ENCODE measurements at regions not wholly inside any gene's neighbourhood (a gene's known extent, or its start where the extent isn't known, plus 50 kb on each side); places are given as distances from the start of the nearest gene placed in this dataset.

DNA sequence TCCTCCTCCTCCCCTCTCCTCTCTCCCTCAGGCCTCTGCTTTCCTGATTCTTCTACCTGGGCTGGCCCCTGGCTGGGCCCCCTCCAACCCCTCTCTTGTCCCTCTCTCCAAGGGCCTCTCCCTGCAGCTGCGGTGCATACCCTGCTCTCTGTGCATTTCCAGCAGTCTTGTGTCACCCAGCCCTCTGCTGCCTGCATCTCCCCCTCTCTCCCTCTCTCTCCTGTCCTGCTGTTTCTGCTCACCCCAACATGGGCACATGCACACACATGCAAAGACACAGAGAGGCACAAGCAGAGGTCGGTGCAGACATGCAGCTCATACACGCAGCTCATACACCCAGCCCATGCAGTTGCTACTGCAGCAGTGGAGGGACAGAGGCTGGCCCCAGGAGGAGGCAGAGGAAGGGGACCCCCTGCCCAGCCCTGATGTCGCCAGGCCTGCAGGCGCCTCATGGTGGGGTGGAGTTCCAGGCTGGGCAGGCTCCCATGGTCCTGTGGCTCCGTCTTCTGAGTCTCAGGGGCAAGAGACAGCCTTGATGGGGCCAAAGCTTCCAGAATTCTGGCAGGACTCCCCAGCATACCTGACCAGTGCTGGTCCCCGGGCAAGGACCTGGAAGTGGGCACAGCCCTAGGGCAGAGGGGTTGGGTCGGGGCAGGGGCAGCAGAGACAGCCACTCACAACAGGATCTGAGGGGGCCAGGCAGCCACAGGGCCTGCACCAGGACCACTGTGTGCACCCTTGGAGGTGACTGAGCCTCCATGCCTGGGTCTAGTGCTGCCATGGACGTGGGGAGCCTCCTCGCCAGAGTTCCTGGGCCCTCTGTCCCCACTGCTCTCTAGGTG lies 216.9 kb downstream of the C9orf50 start:
- TF ChIP-seq, protein P1, sequence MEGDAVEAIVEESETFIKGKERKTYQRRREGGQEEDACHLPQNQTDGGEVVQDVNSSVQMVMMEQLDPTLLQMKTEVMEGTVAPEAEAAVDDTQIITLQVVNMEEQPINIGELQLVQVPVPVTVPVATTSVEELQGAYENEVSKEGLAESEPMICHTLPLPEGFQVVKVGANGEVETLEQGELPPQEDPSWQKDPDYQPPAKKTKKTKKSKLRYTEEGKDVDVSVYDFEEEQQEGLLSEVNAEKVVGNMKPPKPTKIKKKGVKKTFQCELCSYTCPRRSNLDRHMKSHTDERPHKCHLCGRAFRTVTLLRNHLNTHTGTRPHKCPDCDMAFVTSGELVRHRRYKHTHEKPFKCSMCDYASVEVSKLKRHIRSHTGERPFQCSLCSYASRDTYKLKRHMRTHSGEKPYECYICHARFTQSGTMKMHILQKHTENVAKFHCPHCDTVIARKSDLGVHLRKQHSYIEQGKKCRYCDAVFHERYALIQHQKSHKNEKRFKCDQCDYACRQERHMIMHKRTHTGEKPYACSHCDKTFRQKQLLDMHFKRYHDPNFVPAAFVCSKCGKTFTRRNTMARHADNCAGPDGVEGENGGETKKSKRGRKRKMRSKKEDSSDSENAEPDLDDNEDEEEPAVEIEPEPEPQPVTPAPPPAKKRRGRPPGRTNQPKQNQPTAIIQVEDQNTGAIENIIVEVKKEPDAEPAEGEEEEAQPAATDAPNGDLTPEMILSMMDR (IDR thresholded peaks at IDR 0.05; ENCODE audit: insufficient read depth, low read length): no peak
- no peak for TF ChIP-seq POLR2AphosphoS5 (IDR thresholded peaks at IDR 0.05; ENCODE audit: low read depth)
- TF ChIP-seq GABPA (IDR thresholded peaks at IDR 0.05; ENCODE audit: low read depth): no peak

Measured in HL-60 (cell line).